ENCODE measurements at regions not wholly inside any gene's neighbourhood (a gene's known extent, or its start where the extent isn't known, plus 50 kb on each side); places are given as distances from the start of the nearest gene placed in this dataset.
"Not testable (repeated sequence)": the region's sequence is repeated elsewhere in the genome, so short reads cannot be mapped to it uniquely, and the experiment has no call there.

DNA sequence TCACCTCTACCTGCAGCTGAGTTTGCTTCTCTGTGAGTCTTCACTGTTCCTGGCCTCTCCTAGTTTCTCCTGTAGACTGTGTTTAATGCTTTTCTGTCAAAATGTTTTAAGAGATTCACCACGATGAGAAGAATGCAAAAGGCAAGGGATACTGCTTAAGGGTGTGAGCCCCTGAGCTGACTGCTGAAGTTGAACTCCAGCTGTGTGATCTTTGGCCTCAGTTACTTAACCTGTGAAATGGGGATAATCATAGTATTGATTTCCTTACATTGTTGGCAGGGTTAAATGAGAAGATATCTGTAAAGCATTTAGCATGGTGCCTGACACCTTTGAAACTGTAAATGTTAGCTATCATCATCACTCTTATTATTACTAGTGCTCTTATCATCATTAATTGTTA is 230.2 kb upstream of the MYLIP start:
- DNase-seq (ENCODE audit: low read depth) = no peak

DNA sequence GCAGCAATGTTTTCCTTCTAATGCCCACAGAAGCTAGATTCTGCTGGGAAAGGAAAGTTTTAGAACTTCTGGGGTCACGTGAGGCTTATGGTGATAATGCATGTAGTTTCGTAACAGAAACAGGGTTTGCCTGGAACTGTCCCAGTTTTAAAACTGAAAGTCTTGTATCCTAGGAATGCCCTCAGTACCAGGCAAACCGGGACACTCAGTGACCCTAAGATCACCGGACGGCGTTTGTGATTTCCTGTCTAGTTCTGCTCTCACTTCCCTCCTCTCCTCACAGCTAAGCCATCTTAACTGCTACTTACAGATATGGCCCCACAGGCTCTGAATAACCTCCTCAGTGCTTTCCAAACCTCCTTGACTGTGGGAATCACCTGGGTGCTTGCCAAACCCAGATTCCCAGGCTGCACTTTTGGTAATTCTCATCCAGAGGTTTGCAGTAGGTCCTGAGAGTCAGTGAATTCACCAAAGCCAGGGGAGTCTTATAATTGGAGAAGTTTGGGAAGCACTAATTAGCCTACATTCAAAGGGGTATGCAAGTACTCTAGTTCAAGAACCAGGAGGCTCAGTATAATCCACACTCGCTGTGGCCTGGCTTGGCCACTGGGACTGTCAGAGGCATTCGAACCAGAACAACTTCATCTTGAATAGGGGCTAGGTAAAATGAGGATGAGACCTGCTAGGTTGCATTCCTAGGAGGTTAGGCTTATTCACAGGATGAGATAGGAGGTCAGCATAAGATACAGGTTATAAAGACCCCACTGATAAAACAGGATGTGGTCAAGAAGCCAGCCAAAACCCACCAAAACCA is 231.6 kb upstream of the MYLIP start:
- no peak for DNase-seq (ENCODE audit: low read depth)

DNA sequence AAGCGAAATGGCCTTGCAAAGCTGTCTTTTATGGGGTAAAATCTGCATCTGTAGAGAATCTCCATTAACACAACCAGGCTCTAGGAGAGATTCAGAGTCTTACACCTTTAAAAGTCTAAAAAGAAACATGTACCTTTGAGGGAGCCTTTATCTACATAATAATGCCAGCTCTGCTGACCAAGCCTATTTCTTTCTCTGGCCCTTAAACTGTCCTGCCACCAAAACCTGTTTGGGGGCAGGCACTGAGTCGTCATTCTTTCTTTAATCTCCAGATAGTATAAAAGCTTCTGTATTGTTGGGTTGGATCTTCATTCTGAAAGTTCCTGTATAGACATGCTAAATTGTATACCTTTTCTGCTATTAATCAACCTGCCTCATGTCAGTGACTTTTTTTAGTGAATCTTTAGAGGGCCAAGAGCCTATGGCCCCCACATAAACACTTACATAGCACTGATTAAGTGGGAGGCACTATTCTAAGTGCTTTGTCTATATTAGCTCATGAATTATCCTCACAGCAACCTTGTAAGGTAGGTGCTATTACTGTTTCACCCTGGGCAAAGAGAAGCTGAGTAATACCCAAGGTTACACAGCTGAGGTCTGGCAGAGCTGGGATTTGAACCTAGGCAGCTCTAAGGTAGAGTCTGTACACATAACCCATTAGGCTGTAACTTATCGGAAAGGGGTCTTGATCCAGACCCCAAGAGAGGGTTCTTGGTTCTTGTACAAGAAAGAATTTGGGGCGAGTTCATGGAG is 232.3 kb upstream of the DTNBP1 start:
- DNase-seq (ENCODE audit: low read depth) = no peak

GRCh38 chr6:15893556-15894253 is 230.9 kb upstream of the DTNBP1 start:
- DNase-seq (ENCODE audit: low read depth) = no peak

DNA sequence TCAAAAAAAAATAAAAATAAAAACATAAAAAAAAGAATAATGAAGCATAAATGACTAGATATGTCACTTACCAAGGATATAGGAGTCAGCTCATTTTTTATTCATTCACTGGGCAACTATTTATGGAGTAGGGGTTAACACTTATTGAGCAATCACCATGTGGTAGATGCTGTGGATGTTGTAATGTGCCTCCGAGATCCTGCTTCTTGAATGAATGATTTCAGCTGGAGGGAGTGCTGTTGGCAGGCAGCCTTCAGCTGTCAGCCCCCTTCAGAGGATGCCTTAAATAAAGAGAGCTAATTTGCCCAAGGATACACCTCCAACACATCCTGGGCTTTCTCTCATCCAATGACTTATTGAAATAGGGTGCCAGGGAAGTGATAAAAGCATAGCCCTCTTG is 229.5 kb upstream of the DTNBP1 start:
- no peak for DNase-seq (ENCODE audit: low read depth)

DNA sequence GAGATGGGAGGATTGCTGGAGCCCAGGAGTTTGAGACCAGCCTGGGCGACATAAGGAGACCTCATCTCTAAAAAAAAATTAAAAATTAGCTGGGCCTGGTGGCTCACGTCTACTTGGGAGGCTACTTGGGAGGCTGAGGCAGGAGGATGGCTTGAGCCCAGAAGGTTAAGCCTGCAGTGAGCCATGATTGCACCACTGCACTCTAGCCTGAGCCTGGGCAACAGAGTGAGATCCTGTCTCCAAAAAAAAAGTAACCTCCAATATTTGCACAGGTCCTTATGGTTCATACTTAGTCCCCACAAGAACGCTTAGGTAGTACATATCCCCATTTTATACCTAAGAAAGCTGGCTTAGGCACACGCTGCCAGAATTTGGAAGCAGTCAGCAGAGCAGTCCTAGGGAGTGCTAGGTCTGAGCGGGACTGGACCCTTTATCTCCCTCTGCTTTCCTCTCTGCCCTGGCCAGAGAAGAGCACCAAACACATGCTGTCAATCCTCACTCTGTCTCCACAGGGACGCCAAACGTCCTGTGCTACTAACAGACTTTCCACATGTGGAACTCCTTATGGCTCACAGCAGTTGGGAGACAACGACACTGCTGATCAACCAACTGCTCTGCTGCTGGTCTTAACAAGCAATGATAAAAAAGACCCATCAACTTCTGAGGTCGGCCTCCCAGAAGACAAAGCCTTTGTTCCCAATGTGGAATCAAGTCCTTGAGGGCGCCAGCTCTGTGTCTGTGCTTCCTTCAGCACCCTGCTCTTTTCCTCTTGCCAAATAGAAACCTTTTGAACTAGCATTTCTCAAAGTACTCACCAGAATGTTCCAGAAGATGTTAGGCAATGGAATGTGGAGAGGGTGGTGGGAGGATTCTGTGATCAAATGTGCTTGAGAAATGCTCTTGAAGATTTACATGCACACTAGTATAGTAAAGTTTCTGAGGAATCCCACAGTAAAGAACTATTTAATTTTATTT is 226.3 kb upstream of the DTNBP1 start:
- no peak for DNase-seq (ENCODE audit: low read depth)

- no peak for DNase-seq (ENCODE audit: low read depth)
Observed at GRCh38 chr6:15887491-15888461, 224.9 kb upstream of the DTNBP1 start.

- no peak for DNase-seq (ENCODE audit: low read depth)
Observed at GRCh38 chr6:15885624-15886023, 222.8 kb upstream of the DTNBP1 start.

GRCh38 chr6:15883593-15883992 is 220.8 kb upstream of the DTNBP1 start:
- not testable (repeated sequence) for DNase-seq (ENCODE audit: low read depth)

- no peak for DNase-seq (ENCODE audit: low read depth)
Observed at GRCh38 chr6:15882915-15883314, 220.1 kb upstream of the DTNBP1 start.

GRCh38 chr6:15882345-15882744 is 219.5 kb upstream of the DTNBP1 start:
- DNase-seq (ENCODE audit: low read depth) = no peak

DNA sequence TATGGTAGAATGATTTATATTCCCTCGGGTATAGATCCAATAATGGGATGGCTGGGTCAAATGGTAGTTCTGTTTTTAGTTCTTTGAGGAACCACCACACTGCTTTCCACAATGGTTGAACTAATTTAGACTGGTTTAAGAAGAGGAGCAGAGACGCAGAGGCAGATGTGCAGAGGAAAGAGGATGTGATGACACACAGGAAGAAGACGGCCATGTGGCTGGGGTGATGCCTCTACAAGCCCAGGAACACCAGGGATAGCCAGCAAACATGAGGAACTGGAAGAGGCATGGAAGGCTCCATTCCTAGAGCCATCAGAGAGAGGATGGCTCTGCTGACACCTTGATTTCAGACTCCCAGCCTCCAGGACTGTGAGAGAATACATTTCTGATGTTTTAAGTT is 218.3 kb upstream of the DTNBP1 start:
- no peak for DNase-seq (ENCODE audit: low read depth)

GRCh38 chr6:15880262-15880973 is 217.6 kb upstream of the DTNBP1 start:
- DNase-seq (ENCODE audit: low read depth) = no peak

GRCh38 chr6:15879371-15880261 is 216.8 kb upstream of the DTNBP1 start:
- no peak for DNase-seq (ENCODE audit: low read depth)

- no peak for DNase-seq (ENCODE audit: low read depth)
Observed at GRCh38 chr6:15877231-15877630, 214.4 kb upstream of the DTNBP1 start.

GRCh38 chr6:15876406-15876805 is 213.6 kb upstream of the DTNBP1 start:
- DNase-seq (ENCODE audit: low read depth) = no peak

GRCh38 chr6:15875797-15876196 is 213.0 kb upstream of the DTNBP1 start:
- DNase-seq (ENCODE audit: low read depth) = no peak

GRCh38 chr6:15874821-15875220 is 212.0 kb upstream of the DTNBP1 start:
- DNase-seq (ENCODE audit: low read depth) = peak; percentile 39

GRCh38 chr6:15874326-15874725 is 211.5 kb upstream of the DTNBP1 start:
- DNase-seq (ENCODE audit: low read depth) = no peak

Data from GM04503 (cell line).